ENCODE measurements at regions not wholly inside any gene's neighbourhood (a gene's known extent, or its start where the extent isn't known, plus 50 kb on each side); places are given as distances from the start of the nearest gene placed in this dataset.
"Not testable (repeated sequence)": the region's sequence is repeated elsewhere in the genome, so short reads cannot be mapped to it uniquely, and the experiment has no call there.

- H3K4me3 ChIP-seq (ENCODE audit: low read length) = no peak overlapping the region
- DNase-seq (ENCODE audit: low read depth) = peak; percentile 36
- TF ChIP-seq CTCF (conservative IDR thresholded peaks at IDR 0.05; ENCODE audit: low read length) = no peak
Measured at GRCh38 chr3:104066658-104067057, 1300.1 kb upstream of the ALCAM start.

- DNase-seq (ENCODE audit: low read depth) = peak; percentile 3
- no peak overlapping the region for H3K4me3 ChIP-seq (ENCODE audit: low read length)
- TF ChIP-seq CTCF (conservative IDR thresholded peaks at IDR 0.05; ENCODE audit: low read length) = no peak
Measured at GRCh38 chr3:104069114-104069513, 1297.6 kb upstream of the ALCAM start.

- no peak overlapping the region for H3K4me3 ChIP-seq (ENCODE audit: low read length)
- DNase-seq (ENCODE audit: low read depth) = no peak
- no peak for TF ChIP-seq CTCF (conservative IDR thresholded peaks at IDR 0.05; ENCODE audit: low read length)
Measured at GRCh38 chr3:104070906-104071305, 1295.8 kb upstream of the ALCAM start.

GRCh38 chr3:104080088-104080626, 1286.6 kb upstream of the ALCAM start:
- DNase-seq (ENCODE audit: low read depth) = no peak
- TF ChIP-seq CTCF (conservative IDR thresholded peaks at IDR 0.05; ENCODE audit: low read length) = no peak
- H3K4me3 ChIP-seq (ENCODE audit: low read length) = no peak overlapping the region

- DNase-seq (ENCODE audit: low read depth) = no peak
- H3K4me3 ChIP-seq (ENCODE audit: low read length) = no peak overlapping the region
- no peak for TF ChIP-seq CTCF (conservative IDR thresholded peaks at IDR 0.05; ENCODE audit: low read length)
Measured at GRCh38 chr3:104088738-104089137, 1278.0 kb upstream of the ALCAM start.

- not testable (repeated sequence) for DNase-seq (ENCODE audit: low read depth); H3K4me3 ChIP-seq (ENCODE audit: low read length)
Measured at GRCh38 chr3:104089987-104090386, 1276.7 kb upstream of the ALCAM start.

- no peak overlapping the region for H3K4me3 ChIP-seq (ENCODE audit: low read length)
- peak; percentile 17 for DNase-seq (ENCODE audit: low read depth)
- TF ChIP-seq CTCF (conservative IDR thresholded peaks at IDR 0.05; ENCODE audit: low read length) = no peak
Measured at GRCh38 chr3:104101736-104102135, 1265.0 kb upstream of the ALCAM start.

- peak; percentile 76 for TF ChIP-seq CTCF (conservative IDR thresholded peaks at IDR 0.05; ENCODE audit: low read length)
- peak; percentile 68 for DNase-seq (ENCODE audit: low read depth)
- H3K4me3 ChIP-seq (ENCODE audit: low read length) = no peak overlapping the region
Measured at GRCh38 chr3:104102386-104102785, 1264.3 kb upstream of the ALCAM start.
